SK-N-SH treated with all-trans-retinoic acid at 6 μM for 48 hours (cell line): ENCODE measurements at regions not wholly inside any gene's neighbourhood (a gene's known extent, or its start where the extent isn't known, plus 50 kb on each side); places are given as distances from the start of the nearest gene placed in this dataset.

Experiments used
- ARNTL ChIP-seq: fragments of 450-650 bp; formaldehyde crosslinking; IDR thresholded peaks from 2 replicates; pipeline ENCODE4 v1.5.0; 2020; ENCODE audit warnings: low read depth, mild to moderate bottlenecking, moderate library complexity, borderline replicate concordance
- CREB5 ChIP-seq: fragments of 250-450 bp; sonication (Bioruptor Pico); IDR thresholded peaks from 2 replicates; pipeline ENCODE4 v1.5.1; 2020; ENCODE audit warnings: low read depth, mild to moderate bottlenecking, moderate library complexity
- ESRRG ChIP-seq: fragments of 250-450 bp; sonication (Bioruptor Pico); IDR thresholded peaks from 2 replicates; pipeline ENCODE4 v1.6.1; 2021; ENCODE audit warnings: mild to moderate bottlenecking
- GLIS3 ChIP-seq: fragments of 250-450 bp; sonication (Bioruptor Pico); IDR thresholded peaks from 2 replicates; pipeline ENCODE4 v1.5.0; 2020; ENCODE audit warnings: mild to moderate bottlenecking, moderate library complexity
- ISL1 ChIP-seq: fragments of 250-450 bp; sonication (Bioruptor Pico); IDR thresholded peaks from 2 replicates; pipeline ENCODE4 v2.1.2; 2022; ENCODE audit warnings: mild to moderate bottlenecking, moderate library complexity
- POU6F1 ChIP-seq: fragments of 250-450 bp; sonication (Bioruptor Pico); IDR thresholded peaks from 2 replicates; pipeline ENCODE4 v1.8.0; 2021; ENCODE audit warnings: low read depth, mild to moderate bottlenecking, moderate library complexity, borderline replicate concordance
- RARB ChIP-seq: fragments of 250-450 bp; sonication (Bioruptor Pico); IDR thresholded peaks from 2 replicates; pipeline ENCODE4 v1.8.0; 2021; ENCODE audit warnings: mild to moderate bottlenecking, moderate library complexity
- SNAI2 ChIP-seq: fragments of 250-450 bp; sonication (Bioruptor Pico); IDR thresholded peaks from 2 replicates; pipeline ENCODE4 v1.5.0; 2020; ENCODE audit warnings: mild to moderate bottlenecking, moderate library complexity
- TCF4 ChIP-seq: fragments of 250-450 bp; sonication (Bioruptor Pico); IDR thresholded peaks from 2 replicates; pipeline ENCODE4 v1.8.0; 2021; ENCODE audit warnings: mild to moderate bottlenecking, moderate library complexity, borderline replicate concordance
- ZFP30 ChIP-seq: fragments of 450-650 bp; formaldehyde crosslinking; IDR thresholded peaks from 2 replicates; pipeline ENCODE4 v1.5.0; 2022; ENCODE audit warnings: mild to moderate bottlenecking, moderate library complexity

- TF ChIP-seq CREB5 (no peak), GLIS3 (CRISPR knock-in tag) (no peak), ZFP30 (CRISPR knock-in tag) (no peak), RARB (CRISPR knock-in tag) (no peak), ISL1 (CRISPR knock-in tag) (no peak), SNAI2 (CRISPR knock-in tag) (no peak), ESRRG (no peak), POU6F1 (CRISPR knock-in tag) (no peak), TCF4 (CRISPR knock-in tag) (no peak), ARNTL (CRISPR knock-in tag) (no peak)
Observed at GRCh38 chr6:169014211-169015197, 239.1 kb downstream of the THBS2 start.
